HT-29 (cell line): ENCODE measurements at regions not wholly inside any gene's neighbourhood (a gene's known extent, or its start where the extent isn't known, plus 50 kb on each side); places are given as distances from the start of the nearest gene placed in this dataset. TPM values are rescaled to one million over a fixed set of nuclear protein-coding genes. Genes with fewer than 3 reads are reported as not detected.

Experiments used
- DNase-seq: peaks from one replicate; pipeline ENCODE4 v3.0.0-alpha.2; 2015; ENCODE audit warnings: low spot score
- small RNA-seq: library from RNA; depleted of rRNA; stranded (forward); fragments of <200 nt; gene quantifications from one replicate; pipeline ENCODE3, GENCODE V24; 2014

- no peak for DNase-seq
Measured at GRCh38 chrX:76228499-76228898, 55.6 kb downstream of the PBDC1 start.

- no peak for DNase-seq
Measured at GRCh38 chrX:76248901-76249300, 76.0 kb downstream of the PBDC1 start.

GRCh38 chrX:76253432-76253831, 80.6 kb downstream of the PBDC1 start:
- peak; percentile 51 for DNase-seq

GRCh38 chrX:76279007-76279406, 106.1 kb downstream of the PBDC1 start:
- peak; percentile 69 for DNase-seq

Small RNA genes in the stretch of these regions (small RNA-seq; reads per million reads assigned to genes)
- gene RNU6-867P: not detected
